Astrocyte of the spinal cord (primary cell): ENCODE measurements at regions not wholly inside any gene's neighbourhood (a gene's known extent, or its start where the extent isn't known, plus 50 kb on each side); places are given as distances from the start of the nearest gene placed in this dataset.

Experiments used
- DNase-seq: peaks from one replicate; pipeline ENCODE4 v3.0.0; 2011; ENCODE audit warnings: low read depth, low spot score
- H3K4me3 ChIP-seq: 2 replicates; pipeline ENCODE4 v1.5.1; 2011; ENCODE audit warnings: low read depth, mild to moderate bottlenecking, low read length, moderate library complexity
- in situ Hi-C: cut with HindIII; loops from 2 replicates; pipeline ENCODE4 v1.10.0; 2017; ENCODE audit warnings: low sequenced_read_pairs
- TF ChIP-seq, protein P1 (sequence below): IDR thresholded peaks from 2 replicates; pipeline ENCODE4 v1.5.1; 2012; ENCODE audit warnings: low read depth, mild to moderate bottlenecking, low read length, inconsistent platforms

DNA sequence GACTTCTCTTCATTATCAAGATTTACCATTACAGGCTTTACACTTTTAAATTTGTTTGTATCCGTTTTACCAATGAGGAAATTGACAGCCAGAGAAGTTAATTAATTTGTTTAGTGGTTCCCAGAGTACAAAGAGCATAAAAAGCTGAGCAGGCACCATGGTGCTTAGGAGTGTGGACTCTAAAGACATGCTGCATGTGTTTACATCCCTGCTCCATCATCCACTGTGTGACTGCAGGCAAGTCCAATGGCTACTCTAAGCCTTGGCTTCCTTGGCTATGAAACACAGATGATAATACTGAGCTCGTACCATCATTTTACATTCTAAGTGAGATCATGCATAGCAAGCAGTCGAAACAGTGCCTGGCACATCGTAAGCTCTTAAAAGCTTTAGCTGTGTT lies 108.0 kb upstream of the SLC35G4 start:
- TF ChIP-seq, protein P1, sequence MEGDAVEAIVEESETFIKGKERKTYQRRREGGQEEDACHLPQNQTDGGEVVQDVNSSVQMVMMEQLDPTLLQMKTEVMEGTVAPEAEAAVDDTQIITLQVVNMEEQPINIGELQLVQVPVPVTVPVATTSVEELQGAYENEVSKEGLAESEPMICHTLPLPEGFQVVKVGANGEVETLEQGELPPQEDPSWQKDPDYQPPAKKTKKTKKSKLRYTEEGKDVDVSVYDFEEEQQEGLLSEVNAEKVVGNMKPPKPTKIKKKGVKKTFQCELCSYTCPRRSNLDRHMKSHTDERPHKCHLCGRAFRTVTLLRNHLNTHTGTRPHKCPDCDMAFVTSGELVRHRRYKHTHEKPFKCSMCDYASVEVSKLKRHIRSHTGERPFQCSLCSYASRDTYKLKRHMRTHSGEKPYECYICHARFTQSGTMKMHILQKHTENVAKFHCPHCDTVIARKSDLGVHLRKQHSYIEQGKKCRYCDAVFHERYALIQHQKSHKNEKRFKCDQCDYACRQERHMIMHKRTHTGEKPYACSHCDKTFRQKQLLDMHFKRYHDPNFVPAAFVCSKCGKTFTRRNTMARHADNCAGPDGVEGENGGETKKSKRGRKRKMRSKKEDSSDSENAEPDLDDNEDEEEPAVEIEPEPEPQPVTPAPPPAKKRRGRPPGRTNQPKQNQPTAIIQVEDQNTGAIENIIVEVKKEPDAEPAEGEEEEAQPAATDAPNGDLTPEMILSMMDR = no peak
- in situ Hi-C loops = no loop called here
- no peak for DNase-seq
- H3K4me3 ChIP-seq = no peak overlapping the region

DNA sequence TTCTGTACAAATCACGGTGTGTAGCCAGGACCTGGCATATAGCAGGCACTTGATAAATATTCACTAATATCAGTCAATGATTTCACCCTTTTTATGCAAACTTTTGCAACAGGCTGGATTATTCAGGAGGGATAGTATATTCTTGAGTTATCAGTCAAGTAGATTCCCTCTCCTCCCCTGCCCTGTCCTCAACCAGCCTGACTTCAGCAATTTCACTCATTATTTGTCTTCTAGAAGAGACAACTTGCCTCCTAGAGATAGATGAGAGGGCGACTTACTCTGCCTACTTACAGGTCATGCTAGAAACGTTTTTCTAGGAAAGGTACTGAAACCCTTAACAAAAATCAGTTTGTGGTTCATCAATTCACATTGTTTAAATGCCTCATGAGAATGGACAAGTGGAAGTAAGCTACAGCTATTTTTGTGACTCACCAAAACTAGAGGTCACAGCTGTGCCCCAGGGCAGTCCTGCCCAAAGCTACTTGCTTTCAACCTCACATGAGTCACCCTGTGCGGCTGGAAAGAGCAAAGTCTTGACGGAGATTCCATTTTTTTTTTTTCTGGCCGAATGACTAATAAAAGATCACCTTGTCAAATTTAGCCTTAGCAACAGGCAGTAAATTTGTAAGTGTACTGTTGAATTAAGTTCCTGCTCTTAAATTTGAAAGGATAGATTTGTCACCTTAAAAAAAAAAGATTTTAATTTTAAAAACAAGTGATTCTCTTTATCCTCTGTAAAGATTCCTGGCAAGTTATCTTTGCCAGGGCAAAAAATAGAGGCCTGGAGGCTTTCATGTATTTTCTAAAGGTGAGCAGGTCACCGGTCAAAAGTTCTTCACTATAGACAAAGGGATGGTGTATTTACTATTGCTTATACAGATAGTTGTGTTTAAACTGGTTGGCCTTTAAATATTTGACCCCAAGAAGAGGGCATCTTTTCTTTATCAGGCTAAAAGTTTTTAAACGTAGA lies 109.0 kb upstream of the SLC35G4 start:
- in situ Hi-C loops = no loop called here

DNA sequence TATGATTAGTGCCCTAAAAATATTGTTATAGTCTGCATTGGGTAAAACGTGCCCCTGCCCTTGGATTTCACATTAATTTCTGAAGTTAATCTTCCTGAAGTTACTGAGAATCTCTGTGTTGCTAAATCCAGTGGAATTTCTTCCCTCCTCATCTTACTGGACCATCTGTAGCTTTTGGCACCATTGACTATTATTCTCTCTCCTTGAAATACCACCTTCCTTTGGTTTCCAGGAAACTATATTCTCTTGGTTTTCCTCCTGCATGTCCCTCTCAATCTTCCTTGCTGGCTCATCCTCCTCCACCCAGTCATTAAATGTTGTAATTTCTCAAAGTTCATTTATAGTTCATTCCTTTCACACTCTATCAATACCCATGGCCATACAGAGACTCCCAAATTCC lies 110.6 kb upstream of the SLC35G4 start:
- no peak overlapping the region for H3K4me3 ChIP-seq
- TF ChIP-seq, protein P1 = no peak
- DNase-seq = no peak
- in situ Hi-C loops = no loop called here

More for the DNA sequence above, 109.0 kb upstream of the SLC35G4 start:
- DNase-seq = peak; percentile 98
- H3K4me3 ChIP-seq = no peak overlapping the region
- TF ChIP-seq, protein P1 = no peak

DNA sequence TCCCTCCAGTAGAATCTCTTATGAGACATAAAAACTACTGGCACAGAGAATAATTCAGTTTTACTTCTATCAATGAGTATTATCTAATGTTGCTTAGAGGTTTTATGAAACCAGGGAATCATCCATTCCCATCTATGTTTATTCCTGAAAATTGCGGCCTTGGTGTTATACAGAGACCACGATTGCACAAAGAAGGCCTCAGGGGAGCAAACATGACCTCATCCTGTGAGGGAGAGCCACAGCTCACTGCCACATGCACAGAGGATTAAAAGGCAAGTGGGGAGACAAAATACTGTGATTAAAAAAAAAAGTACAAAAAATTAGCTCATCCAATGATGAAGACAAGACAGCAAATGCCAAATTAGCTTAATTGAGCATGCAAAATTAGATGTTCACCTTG lies 111.8 kb upstream of the SLC35G4 start:
- no peak for DNase-seq
- H3K4me3 ChIP-seq = no peak overlapping the region
- TF ChIP-seq, protein P1 = no peak
- in situ Hi-C loops = no loop called here

DNA sequence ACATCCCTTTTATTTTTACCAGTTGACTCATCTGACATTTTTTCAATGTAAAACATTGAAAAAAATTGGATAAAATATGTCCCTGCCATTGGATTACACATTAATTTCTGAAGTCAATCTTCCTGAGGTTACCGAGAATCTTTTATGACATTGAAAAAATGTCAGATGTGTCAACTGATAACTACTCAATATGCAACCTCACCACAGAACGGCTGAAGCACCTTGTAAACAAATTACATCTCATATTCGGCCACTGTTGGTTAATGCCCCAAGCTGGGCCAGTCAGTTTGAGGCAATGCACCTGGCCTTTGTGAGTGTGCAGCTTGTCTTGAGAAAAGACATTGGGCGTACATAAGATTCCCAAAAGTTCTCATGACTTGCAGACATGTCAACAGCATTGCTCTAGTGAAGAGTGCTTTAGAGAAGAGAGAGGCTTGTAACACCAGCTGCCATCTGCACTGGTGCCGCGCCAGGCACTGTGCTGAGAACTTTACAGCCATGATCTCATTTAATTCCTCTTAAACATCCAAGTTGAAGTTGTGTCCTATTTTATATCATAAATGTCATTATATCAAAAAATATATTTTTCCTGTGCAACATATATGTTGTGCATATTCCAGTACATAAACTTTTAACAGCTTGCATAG lies 112.7 kb upstream of the SLC35G4 start:
- H3K4me3 ChIP-seq = no peak overlapping the region
- in situ Hi-C loops = no loop called here

DNA sequence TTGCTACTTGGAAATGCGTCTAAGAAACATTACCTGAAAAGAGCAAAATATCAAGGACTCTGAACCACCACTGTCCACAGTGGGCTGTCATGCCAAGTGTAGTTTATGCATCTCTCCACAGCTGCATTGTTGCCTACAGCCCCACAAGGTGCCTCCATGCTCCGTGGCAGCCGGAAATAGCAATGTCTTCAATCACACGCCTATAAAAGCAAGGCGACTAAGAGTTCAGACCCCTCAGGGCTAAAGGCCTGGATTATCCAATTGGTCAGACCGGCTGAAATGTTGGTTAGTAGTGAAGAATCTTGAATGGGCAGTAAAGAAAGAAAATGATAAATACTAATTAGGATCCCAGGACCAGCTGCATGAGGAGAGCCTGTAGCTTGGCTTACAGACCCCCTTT lies 114.0 kb upstream of the SLC35G4 start:
- DNase-seq = no peak
- H3K4me3 ChIP-seq = no peak overlapping the region
- TF ChIP-seq, protein P1 = no peak
- in situ Hi-C loops = no loop called here

More for the DNA sequence above, 112.7 kb upstream of the SLC35G4 start:
- TF ChIP-seq, protein P1 = no peak
- no peak for DNase-seq
